Fibroblast of pulmonary artery (primary cell): ENCODE measurements at regions not wholly inside any gene's neighbourhood (a gene's known extent, or its start where the extent isn't known, plus 50 kb on each side); places are given as distances from the start of the nearest gene placed in this dataset.

ENCODE experiments used
- DNase-seq: peaks from one replicate; pipeline ENCODE4 v3.0.0-alpha.2; 2010; ENCODE audit warnings: low read depth
- H3K4me3 ChIP-seq: replicated peaks from 2 replicates; pipeline ENCODE4 v1.5.1; 2011; ENCODE audit warnings: low read depth, mild to moderate bottlenecking, control low read depth, low read length, moderate library complexity
- CTCF ChIP-seq: IDR thresholded peaks from 2 replicates; pipeline ENCODE4 v1.5.1; 2011; ENCODE audit warnings: mild to moderate bottlenecking, control low read depth, low read length, inconsistent platforms; ENCODE audit errors: missing control alignments

- no peak for TF ChIP-seq CTCF
- H3K4me3 ChIP-seq: no peak overlapping the region
- peak; percentile 6 for DNase-seq
These were observed 272.4 kb downstream of the IRF8 start for GRCh38 chr16:86171329-86171728.

- no peak for TF ChIP-seq CTCF
- no peak overlapping the region for H3K4me3 ChIP-seq
- DNase-seq: no peak
These were observed 276.9 kb downstream of the IRF8 start for GRCh38 chr16:86175816-86176215.

- DNase-seq: no peak
- no peak for TF ChIP-seq CTCF
- no peak overlapping the region for H3K4me3 ChIP-seq
These were observed 277.5 kb downstream of the IRF8 start for GRCh38 chr16:86176462-86176861.

- no peak for DNase-seq
- no peak overlapping the region for H3K4me3 ChIP-seq
- TF ChIP-seq CTCF: no peak
These were observed 281.3 kb downstream of the IRF8 start for GRCh38 chr16:86180244-86180643.

GRCh38 chr16:86180780-86181179, 281.8 kb downstream of the IRF8 start:
- DNase-seq: no peak
- no peak overlapping the region for H3K4me3 ChIP-seq
- no peak for TF ChIP-seq CTCF

- H3K4me3 ChIP-seq: no peak overlapping the region
- TF ChIP-seq CTCF: no peak
- no peak for DNase-seq
These were observed 282.6 kb downstream of the IRF8 start for GRCh38 chr16:86181526-86181925.

- TF ChIP-seq CTCF: no peak
- no peak overlapping the region for H3K4me3 ChIP-seq
- no peak for DNase-seq
These were observed 285.2 kb downstream of the IRF8 start for GRCh38 chr16:86184185-86184584.
